ENCODE measurements at regions not wholly inside any gene's neighbourhood (a gene's known extent, or its start where the extent isn't known, plus 50 kb on each side); places are given as distances from the start of the nearest gene placed in this dataset.
"Not testable (repeated sequence)": the region's sequence is repeated elsewhere in the genome, so short reads cannot be mapped to it uniquely, and the experiment has no call there.

- not testable (repeated sequence) for DNase-seq (ENCODE audit: low spot score)
Measured at GRCh38 chr4:3632794-3633193, 100.6 kb upstream of the LRPAP1 start.

GRCh38 chr4:3631544-3632266, 99.5 kb upstream of the LRPAP1 start:
- DNase-seq (ENCODE audit: low spot score) = not testable (repeated sequence)

- no peak for DNase-seq (ENCODE audit: low spot score)
Measured at GRCh38 chr4:3630598-3631543, 98.6 kb upstream of the LRPAP1 start.

GRCh38 chr4:3630136-3630597, 97.9 kb upstream of the LRPAP1 start:
- DNase-seq (ENCODE audit: low spot score) = no peak

GRCh38 chr4:3629665-3630064, 97.4 kb upstream of the LRPAP1 start:
- no peak for DNase-seq (ENCODE audit: low spot score)

GRCh38 chr4:3629176-3629575, 97.0 kb upstream of the LRPAP1 start:
- DNase-seq (ENCODE audit: low spot score) = not testable (repeated sequence)

GRCh38 chr4:3628868-3629175, 96.6 kb upstream of the LRPAP1 start:
- no peak for DNase-seq (ENCODE audit: low spot score)

GRCh38 chr4:3627967-3628867, 96.0 kb upstream of the LRPAP1 start:
- DNase-seq (ENCODE audit: low spot score) = not testable (repeated sequence)

GRCh38 chr4:3627456-3627855, 95.2 kb upstream of the LRPAP1 start:
- not testable (repeated sequence) for DNase-seq (ENCODE audit: low spot score)

- DNase-seq (ENCODE audit: low spot score) = not testable (repeated sequence)
Measured at GRCh38 chr4:3626131-3626884, 94.1 kb upstream of the LRPAP1 start.

- DNase-seq (ENCODE audit: low spot score) = not testable (repeated sequence)
Measured at GRCh38 chr4:3625286-3625875, 93.2 kb upstream of the LRPAP1 start.

- not testable (repeated sequence) for DNase-seq (ENCODE audit: low spot score)
Measured at GRCh38 chr4:3623809-3624329, 91.6 kb upstream of the LRPAP1 start.

- no peak for DNase-seq (ENCODE audit: low spot score)
Measured at GRCh38 chr4:3623106-3623505, 90.9 kb upstream of the LRPAP1 start.

- not testable (repeated sequence) for DNase-seq (ENCODE audit: low spot score)
Measured at GRCh38 chr4:3620365-3620764, 88.1 kb upstream of the LRPAP1 start.

GRCh38 chr4:3619698-3620097, 87.5 kb upstream of the LRPAP1 start:
- DNase-seq (ENCODE audit: low spot score) = not testable (repeated sequence)

GRCh38 chr4:3618341-3618740, 86.1 kb upstream of the LRPAP1 start:
- DNase-seq (ENCODE audit: low spot score) = not testable (repeated sequence)

- DNase-seq (ENCODE audit: low spot score) = no peak
Measured at GRCh38 chr4:3615386-3616286, 83.4 kb upstream of the LRPAP1 start.

- DNase-seq (ENCODE audit: low spot score) = no peak
Measured at GRCh38 chr4:3614731-3614980, 82.4 kb upstream of the LRPAP1 start.

- no peak for DNase-seq (ENCODE audit: low spot score)
Measured at GRCh38 chr4:3613967-3614730, 81.9 kb upstream of the LRPAP1 start.

All from pons (tissue), 1 donor.